ENCODE measurements at regions not wholly inside any gene's neighbourhood (a gene's known extent, or its start where the extent isn't known, plus 50 kb on each side); places are given as distances from the start of the nearest gene placed in this dataset.
A peak's percentile ranks its signal among the peaks of the same experiment; 100 is the strongest.
"Not testable (repeated sequence)": the region's sequence is repeated elsewhere in the genome, so short reads cannot be mapped to it uniquely, and the experiment has no call there.

DNA sequence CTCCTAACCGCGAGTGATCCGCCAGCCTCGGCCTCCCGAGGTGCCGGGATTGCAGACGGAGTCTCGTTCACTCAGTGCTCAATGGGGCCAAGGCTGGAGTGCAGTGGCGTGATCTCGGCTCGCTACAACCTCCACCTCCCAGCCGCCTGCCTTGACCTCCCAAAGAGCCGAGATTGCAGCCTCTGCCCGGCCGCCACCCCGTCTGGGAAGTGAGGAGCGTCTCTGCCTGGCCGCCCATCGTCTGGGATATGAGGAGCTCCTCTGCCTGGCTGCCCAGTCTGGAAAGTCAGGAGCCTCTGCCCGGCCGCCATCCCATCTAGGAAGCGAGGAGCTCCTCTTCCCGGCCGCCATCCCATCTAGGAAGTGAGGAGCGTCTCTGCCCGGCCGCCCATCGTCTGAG lies 58.8 kb upstream of the ANKRD30BL start:
- DNase-seq (ENCODE audit: low read depth) = not testable (repeated sequence)

DNA sequence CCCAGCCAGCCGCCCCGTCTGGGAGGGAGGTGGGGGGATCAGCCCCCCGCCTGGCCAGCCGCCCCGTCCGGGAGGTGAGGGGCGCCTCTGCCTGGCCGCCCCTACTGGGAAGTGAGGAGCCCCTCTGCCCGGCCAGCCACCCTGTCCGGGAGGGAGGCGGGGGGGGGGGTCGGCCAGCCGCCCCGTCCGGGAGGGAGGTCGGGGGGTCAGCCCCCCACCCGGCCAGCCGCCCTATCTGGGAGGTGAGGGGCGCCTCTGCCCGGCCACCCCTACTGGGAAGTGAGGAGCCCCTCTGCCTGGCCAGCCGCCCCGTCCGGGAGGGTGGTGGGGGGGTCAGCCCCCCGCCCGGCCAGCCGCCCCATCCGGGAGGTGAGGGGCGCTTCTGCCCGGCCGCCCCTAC lies 60.1 kb upstream of the ANKRD30BL start:
- DNase-seq (ENCODE audit: low read depth) = not testable (repeated sequence)

DNA sequence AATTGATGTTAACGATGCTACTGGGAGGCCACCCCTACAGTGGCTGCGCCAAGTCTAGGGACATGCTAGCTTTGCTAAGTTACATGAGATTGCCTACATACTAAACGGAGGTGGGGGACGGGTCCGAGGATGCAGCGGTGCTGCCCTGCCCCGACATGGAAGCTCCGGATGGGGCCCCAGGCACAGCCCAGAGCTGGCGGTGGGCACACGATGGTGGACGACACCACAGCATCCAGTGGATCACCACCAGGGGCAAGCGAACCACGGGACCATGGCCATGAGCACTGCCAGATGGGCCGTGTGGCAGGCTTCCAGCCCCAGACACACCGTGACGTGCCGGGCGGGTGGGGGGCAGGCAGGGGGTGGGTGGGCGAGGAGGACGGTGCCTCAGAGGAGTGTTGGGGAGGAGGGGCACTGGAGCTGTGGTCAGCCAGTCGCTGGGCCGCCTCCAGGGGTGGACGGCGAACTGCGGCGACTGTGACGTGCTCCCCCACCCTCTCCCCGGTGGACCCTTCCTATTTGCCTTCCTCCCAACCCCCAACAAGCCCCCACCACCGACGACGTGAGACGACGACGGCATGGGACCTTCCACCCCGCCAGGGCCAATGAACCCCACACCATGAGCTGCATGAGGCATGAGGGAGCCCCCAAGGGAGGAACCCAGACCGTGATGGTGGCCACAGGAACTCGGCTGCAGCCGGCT lies 90.6 kb upstream of the ANKRD30BL start:
- DNase-seq (ENCODE audit: low read depth) = no peak

DNA sequence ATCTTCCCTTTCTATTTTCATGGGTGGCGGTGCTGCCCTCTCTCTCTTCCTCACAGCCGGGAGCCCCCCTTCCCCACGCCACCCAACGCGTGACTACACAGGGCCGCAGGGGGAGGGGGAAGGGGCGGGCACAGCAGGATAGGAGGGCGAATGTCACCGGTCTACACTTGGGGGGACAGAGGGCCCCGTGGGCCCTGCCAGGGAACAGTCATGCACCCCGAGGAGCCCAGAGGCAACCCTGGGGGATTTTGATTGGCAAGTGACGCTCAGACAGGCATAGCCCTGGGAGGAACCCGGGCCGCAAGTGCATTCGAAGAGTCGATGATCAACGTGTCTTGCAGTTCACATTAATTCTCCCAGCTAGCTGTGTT lies 91.1 kb upstream of the ANKRD30BL start:
- DNase-seq (ENCODE audit: low read depth) = no peak

DNA sequence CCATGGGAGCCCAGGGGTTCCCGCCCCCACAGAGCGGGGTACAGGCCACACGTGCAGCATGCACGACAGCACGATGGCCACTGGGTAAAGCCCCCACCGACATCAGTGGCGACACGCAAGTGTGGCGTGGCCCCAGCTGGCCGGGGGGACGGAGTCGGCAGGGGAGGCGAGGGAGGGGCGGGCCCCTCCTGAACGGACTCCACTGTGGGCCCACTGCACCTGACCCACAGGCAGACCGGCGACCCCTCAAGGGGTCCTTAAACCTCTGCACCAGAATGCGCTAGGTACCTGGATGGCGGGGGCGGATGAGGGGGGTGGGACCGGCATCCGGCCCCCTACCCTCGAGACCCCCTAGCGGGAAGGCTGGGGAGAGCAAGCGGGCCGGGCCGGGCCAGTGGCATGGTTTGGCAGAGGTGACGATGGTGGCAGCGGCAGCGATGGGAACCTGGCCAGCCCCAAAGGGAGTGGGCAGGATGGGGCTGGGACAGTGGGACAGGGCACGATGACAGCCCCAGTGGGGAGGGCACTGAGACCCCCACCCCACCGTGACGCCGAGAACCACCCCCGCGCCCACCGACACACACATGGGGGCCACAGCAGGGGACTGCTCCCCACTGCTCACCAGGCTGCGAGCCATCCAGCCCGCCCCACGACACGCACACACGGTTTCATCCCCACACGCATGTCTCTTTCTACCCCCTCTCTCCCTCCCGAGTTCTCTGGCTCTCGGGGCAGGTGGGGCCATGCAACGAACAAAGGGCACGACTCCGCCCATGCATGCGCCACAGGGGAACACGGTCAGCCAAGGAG lies 91.9 kb upstream of the ANKRD30BL start:
- no peak for DNase-seq (ENCODE audit: low read depth)

DNA sequence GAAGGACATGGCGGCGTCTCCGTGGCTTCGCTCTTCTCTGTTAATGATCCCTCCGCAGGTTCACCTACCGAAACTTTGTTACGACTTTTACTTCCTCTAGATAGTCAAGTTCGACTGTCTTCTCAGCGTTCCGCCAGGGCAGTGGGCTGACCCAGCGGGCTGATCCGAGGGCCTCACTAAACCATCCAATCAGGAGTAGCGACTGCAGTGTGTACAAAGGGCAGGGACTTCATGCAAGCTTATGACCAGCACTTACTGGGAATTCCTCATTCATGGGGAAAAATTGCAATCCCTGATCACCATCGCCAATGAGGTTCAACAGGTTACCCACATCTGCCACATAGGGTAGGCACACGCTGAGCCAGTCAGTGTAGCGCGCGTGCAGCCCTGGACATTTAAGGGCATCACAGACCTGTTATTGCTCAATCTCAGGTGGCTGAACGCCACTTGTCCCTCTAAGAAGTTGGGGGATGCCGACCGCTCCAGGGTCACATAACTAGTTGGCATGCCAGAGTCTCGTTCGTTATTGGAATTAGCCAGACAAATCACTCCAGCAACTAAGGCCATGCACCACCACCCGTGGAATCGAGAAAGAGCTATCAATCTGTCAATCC lies 92.7 kb upstream of the ANKRD30BL start:
- not testable (repeated sequence) for DNase-seq (ENCODE audit: low read depth)

DNA sequence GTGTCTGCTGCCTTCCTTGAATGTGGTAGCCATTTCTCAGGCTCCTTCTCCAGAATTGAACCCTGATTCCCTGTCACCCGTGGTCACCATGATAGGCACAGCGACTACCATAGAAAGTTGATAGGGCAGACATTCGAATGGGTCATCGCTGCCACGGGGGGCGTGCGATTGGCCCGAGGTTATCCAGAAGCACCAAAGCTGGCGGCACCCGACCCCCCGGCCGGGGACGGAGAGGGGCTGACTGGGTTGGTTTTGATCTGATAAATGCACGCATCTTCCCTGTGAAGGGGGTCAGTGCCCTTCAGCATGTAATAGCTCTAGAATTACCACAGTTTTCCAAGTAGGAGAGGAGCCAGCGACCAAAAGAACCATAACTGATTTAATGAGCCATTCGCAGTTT lies 94.0 kb upstream of the ANKRD30BL start:
- no peak for DNase-seq (ENCODE audit: low read depth)

DNA sequence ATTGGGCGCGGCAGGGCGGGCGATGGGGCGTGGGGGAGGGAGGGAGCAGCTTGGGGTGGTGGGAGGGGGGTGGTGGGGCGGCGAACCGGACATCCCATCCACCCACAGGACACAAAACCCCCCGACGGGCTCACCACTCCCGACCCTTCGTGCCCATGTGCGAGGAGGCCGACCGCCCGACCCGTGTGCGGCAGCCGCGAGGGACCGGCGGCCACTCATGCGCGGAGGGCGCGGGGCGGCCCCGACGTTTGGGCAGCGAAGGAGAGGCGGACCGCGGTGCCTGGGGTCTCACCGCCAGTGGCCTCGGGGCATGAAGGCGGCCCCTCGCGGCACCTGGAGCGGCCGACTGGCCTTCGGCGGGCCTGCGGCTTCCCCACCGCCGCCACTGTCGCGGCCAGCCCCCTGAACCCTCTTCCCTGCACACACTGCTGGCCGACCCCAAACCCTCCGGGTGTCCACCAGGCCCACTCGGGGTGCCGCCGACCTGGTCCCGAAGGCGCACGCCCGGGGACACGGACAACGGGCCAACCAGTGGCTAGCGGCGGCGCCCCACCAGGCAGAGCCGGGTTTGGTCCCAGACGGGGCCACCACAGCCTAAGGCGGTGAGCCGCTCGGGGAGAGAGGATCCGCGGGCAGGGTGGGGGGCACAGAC lies 94.6 kb upstream of the ANKRD30BL start:
- no peak for DNase-seq (ENCODE audit: low read depth)

DNA sequence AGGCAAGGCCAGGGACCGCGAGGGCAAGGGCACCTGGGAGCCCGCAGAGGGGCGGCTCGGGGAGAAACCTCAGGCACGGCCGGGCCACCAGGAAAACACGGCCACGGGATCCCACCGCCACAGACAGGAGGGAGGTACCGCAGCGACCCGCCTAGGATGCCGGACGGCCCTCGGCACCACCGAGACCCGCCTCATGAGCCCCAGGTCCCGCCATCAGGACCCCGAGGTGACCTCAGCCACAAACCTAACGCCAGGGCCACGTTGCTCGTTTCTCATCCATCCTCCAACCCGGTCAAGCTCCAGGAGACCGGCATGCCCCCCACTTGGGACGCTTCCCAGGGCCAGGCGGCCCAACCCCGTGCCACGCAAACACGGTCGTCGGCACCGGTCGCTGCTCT lies 95.2 kb upstream of the ANKRD30BL start:
- DNase-seq (ENCODE audit: low read depth) = not testable (repeated sequence)

DNA sequence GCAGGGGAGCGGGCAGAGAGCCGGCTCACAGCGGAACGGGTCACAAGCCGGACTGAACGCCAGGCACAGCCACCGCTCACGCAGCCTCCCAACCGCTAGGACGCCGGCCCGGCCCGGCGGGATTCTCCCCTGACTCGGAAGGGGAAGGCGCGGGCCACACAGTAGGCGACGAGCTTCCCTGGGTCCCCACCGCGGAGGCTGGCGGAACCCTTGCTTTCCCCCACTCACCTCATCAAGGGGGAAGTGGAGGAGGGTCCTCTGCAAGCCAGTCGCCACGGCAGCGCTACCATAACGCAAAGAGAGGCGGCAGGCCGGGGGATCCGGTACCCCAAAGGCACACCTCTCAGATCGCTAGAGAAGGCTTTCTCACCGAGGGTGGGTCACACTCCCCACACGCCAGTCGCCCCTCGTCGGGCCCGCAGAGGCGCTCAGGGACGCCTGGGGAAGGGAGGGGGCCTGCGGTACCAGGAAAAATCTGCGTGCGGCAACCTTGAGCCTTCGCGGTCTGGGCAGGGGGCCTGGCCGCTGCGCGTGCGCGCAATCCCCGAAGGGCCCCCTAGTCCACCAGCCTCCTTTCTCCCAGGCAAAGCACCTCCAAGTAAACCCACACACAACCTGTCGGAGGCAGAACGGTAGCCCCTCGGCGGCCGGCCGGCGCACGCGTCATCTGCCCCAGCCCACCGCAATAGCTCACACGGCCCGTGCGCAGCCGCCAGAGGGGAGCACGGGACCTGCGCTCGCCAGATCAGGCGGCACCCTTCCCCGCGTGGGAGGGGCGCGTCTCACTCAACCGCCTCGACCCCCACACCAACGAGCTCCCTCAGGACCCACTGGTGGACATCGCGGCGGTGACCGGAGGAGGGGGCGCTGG lies 95.8 kb upstream of the ANKRD30BL start:
- not testable (repeated sequence) for DNase-seq (ENCODE audit: low read depth)

DNA sequence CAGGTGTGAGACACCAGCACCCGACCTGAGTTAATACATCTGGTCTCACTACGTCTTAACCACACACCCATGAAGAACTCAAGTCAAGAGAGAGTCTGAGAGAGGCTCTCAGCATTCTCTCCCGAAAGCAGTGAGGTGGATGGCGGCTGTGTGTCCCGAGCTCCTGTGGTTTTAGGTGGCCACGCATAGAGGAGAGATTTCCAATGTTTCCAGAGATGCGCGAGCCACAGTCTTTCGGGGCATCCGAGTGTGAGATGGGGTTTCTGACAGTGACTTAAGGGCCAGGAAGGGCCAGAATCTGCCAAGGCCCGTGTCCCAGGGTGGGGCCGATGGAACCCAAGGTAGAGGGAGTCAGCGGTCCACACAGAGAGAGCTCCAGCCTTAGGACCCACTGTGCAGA lies 97.5 kb upstream of the ANKRD30BL start:
- not testable (repeated sequence) for DNase-seq (ENCODE audit: low read depth)

DNA sequence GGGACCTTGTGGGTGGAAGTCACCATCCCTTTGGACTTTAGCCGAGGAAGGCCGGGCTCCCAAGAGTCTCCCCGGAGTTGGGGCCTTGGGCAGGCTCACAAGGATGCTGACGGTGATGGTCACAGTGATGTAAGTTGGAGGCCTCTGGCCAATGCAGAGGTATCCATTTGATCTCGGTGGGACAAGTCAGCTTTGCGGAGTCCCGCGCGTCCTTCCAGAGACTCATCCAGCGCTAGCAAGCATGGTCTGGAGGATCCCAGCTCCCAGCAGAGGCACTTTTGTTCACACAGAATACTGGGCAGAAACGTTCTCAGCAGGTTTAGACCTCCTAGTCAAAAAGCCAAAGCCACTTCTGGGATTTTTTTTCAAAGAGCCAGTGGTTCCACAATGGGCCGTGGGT lies 103.8 kb upstream of the ANKRD30BL start:
- DNase-seq (ENCODE audit: low read depth) = not testable (repeated sequence)

DNA sequence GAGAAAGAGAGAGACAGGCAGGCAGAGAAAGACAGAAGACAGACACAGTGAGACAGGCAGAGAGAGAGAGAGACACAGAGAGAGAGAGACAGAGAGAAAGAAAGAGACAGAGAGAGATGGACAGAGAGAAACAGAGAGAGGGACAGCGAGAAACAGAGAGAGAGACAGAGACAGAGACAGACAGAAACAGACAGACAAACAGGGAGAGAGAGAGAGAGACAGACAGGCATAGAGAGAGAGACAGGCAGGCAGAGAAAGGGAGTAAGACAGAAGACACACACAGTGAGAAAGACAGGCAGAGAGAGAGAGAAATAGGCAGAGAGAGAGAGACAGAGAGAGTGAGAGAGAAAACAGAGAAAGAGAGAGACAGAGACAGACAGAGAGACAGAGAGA lies 105.3 kb upstream of the ANKRD30BL start:
- DNase-seq (ENCODE audit: low read depth) = no peak

DNA sequence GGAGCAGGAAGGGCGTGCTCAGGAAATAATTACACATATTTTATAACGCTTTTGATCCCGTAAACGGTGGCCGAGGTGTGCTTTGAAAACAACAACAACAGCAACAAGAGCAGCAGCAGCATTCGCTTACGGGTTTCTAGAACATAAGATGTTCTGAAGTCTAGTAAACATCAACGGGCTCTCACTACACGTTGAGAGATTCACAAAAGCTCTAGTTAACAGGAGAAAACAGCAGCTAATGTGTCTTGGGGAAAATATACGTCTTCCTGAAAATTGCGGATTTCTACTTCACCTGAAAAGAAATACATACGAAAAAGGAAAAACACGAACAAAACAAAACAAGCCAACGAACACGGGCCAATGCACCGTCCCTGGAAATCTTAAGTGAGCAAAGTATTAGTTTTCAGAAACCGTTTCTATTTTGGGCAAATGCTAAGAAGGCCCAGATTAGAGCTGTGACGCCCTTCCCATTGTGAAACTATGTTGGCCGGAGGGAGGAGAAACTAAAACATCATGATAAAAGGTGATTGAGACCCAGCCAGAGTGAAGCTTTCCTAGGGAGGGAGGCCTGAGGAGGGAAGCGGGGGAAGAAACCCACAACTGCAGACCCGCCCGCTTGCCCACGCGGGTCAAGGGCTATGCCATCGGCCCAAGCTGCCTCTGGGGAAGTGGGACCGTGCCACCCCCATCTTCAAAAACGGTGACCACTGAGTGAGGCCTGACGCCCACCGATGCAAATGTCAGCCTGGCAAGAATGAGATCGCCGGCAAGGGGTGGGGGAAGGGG lies 105.9 kb upstream of the ANKRD30BL start:
- peak; percentile 17 for DNase-seq (ENCODE audit: low read depth)

DNA sequence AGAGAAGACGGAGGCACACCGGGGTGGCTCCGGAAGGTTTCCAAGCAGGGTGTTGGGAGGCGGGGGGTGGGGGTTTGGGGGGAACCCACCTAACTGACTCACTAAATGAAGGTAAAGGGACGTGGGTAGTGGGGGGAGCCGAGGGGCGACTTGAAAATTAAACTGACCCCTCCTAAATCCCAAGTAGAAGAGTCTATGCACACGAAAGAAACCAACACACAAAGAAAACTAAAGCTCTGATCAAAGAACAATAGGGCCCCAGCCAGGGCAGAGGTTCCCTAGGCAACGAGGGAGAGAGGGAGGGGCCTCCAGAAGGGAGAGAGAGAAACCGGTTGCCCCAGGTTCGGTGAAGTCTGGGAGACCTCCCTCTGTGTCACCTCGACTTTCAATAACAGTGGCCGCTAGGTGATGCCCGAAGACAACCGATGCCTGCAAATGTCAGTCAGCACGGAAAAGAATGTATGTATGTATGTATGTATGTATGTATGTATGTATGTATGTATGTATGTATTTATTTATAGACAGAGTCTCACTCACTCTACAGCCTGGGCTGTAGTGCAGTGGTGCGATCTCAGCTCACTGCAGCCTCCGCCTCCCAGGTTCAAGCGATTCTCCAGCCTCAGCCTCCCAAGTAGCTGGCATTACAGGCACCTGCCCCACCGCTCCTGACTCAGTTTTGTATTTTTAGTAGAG lies 106.7 kb upstream of the ANKRD30BL start:
- peak; percentile 40 for DNase-seq (ENCODE audit: low read depth)

DNA sequence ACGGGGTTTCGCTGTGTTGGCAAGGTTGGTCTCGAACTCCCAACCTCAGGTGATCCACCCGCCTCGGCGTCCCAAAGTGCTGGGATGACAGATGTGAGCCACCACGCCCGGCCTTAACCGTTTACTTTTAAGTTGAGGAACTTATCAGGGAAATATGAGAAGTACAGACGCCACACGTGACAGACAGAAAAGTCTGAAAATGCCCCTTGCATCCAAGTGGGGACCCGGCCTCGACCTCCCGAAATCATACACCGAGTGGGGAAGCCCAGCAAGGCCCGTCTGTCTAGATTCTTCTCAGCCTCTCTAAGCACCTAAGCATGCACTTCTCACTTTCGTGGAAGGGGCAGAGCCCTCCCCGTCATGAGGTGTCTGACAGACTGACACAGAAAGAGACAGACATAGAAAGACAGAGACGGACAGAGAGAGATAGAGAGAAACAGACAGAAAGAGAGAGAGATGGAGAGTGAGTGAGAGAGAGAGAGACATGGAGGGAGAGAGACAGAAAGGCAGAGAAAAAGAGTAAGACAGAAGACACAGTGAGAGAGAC lies 107.3 kb upstream of the ANKRD30BL start:
- no peak for DNase-seq (ENCODE audit: low read depth)

DNA sequence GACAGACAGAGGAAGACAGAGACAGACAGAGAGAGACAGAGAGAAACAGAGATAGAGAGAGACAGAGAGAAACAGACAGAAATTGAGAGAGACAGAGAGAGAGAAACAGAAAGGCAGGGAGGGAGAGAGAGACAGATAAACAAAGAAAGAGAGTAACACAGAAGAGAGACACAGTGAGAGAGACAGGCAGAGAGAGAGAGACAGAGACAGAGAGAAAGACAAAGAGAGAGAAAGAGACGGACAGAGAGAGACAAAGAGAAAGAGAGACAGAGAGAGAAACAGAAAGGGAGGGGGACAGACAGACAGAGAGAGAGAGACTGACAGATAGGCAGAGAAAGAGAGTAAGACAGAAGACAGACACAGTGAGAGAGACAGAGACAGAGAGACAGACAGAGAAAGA lies 108.5 kb upstream of the ANKRD30BL start:
- DNase-seq (ENCODE audit: low read depth) = no peak

DNA sequence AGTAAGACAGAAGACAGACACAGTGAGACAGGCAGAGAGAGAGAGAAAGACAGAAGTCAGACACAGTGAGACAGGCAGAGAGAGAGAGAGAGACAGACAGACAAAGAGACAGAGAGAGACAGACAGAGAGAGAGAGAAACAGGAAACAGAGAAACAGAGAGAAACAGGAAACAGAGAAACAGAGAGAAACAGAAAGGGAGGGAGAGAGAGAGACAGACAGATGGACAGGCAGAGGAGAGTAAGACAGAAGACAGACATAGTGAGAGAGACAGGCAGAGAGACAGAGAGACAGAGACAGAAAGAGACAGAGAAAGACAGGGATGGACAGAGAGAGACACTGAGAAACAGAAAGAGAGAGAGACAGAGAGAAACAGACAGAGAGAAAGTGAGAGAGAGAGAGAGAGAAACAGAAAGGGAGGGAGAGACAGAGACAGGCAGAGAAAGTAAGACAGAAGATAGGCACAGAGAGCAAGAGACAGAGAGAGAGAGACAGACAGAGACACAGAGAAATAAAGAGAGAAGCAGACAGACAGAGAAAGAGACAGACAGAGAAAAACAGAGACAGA lies 109.3 kb upstream of the ANKRD30BL start:
- no peak for DNase-seq (ENCODE audit: low read depth)

DNA sequence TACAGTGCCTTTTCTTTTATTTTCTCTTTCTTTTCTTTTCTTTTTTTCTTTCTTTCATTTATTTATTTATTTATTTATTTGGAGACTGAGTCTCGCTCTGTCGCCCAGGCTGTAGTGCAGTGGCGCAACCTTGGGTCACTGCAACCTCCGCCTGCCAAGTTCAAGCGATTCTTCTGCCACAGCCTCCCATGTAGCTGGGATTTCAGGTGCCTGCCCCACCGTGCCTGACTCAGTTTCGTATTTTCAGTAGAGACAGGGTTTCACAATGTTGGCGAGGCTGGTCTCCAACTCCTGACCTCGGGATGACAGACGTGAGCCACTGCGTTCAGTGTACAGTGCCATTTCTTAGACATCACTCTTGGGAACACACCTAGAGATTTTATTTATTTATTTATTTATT lies 110.0 kb upstream of the ANKRD30BL start:
- not testable (repeated sequence) for DNase-seq (ENCODE audit: low read depth)

All from LHCN-M2 (cell line).